HL-60 (cell line): ENCODE measurements at regions not wholly inside any gene's neighbourhood (a gene's known extent, or its start where the extent isn't known, plus 50 kb on each side); places are given as distances from the start of the nearest gene placed in this dataset.

Experiments used
- CTCF ChIP-seq: IDR thresholded peaks from one replicate; pipeline ENCODE4 v1.5.1; 2011; ENCODE audit warnings: low read length, control low read depth, inconsistent platforms; ENCODE audit not compliant: insufficient read depth
- GABPA ChIP-seq: IDR thresholded peaks from 2 replicates; pipeline ENCODE4 v1.6.1; 2012; ENCODE audit warnings: low read depth
- POLR2AphosphoS5 ChIP-seq: IDR thresholded peaks from 2 replicates; pipeline ENCODE4 v1.6.1; 2012; ENCODE audit warnings: low read depth
- REST ChIP-seq: IDR thresholded peaks from 2 replicates; pipeline ENCODE4 v1.6.1; 2012; ENCODE audit warnings: low read depth; ENCODE audit not compliant: insufficient replicate concordance

GRCh38 chr3:115332998-115333397 lies 185.9 kb upstream of the ZBTB20 start:
- TF ChIP-seq CTCF (no peak), REST (no peak), POLR2AphosphoS5 (no peak), GABPA (no peak)
